CD14-positive monocyte (primary cell): ENCODE measurements at regions not wholly inside any gene's neighbourhood (a gene's known extent, or its start where the extent isn't known, plus 50 kb on each side); places are given as distances from the start of the nearest gene placed in this dataset.

ENCODE experiments used
- DNase-seq, 3 donors: peaks; one replicate each; pipeline ENCODE4 v3.0.0-alpha.2; 2011 to 2022
- H2AFZ ChIP-seq: 2 replicates; pipeline ENCODE4 v1.6.0; 2012; ENCODE audit warnings: mild to moderate bottlenecking, low read depth, low read length, inconsistent platforms; ENCODE audit not compliant: insufficient read depth, poor library complexity, severe bottlenecking
- H3K27ac ChIP-seq, 2 donors: 1 replicate in 1 of 2; 2 replicates in 1 of 2; pipeline ENCODE4 v1.5.1; 2012 to 2013; ENCODE audit warnings: low read length in 2 of 2, control low read depth in 1 of 2, inconsistent platforms in 1 of 2, low read depth in 1 of 2, mild to moderate bottlenecking in 1 of 2
- H3K27me3 ChIP-seq, 2 donors: one replicate each; pipeline versions ENCODE4 v1.6.0 to v1.6.1; 2011 to 2013; ENCODE audit warnings: low read length in 2 of 2; ENCODE audit not compliant: control insufficient read depth in 2 of 2, insufficient read depth in 2 of 2
- H3K36me3 ChIP-seq, 2 donors: replicated peaks in 1 of 2; 1 replicate in 1 of 2; 2 replicates in 1 of 2; pipeline versions ENCODE4 v1.5.1 to v1.6.1; 2012 to 2013; ENCODE audit warnings: low read length in 2 of 2, control low read depth in 1 of 2, inconsistent platforms in 1 of 2, mild to moderate bottlenecking in 1 of 2; ENCODE audit not compliant: insufficient read depth in 2 of 2, control insufficient read depth in 1 of 2
- H3K4me1 ChIP-seq, 2 donors: 1 replicate in 1 of 2; 2 replicates in 1 of 2; pipeline versions ENCODE4 v1.5.1 to v1.6.1; 2012 to 2013; ENCODE audit warnings: low read length in 2 of 2, control low read depth in 1 of 2, inconsistent platforms in 1 of 2, mild to moderate bottlenecking in 1 of 2, moderate library complexity in 1 of 2; ENCODE audit not compliant: insufficient read depth in 2 of 2, control insufficient read depth in 1 of 2
- H3K4me2 ChIP-seq: replicated peaks from 2 replicates; pipeline ENCODE3; 2012; ENCODE audit warnings: low read length, moderate library complexity, mild to moderate bottlenecking; ENCODE audit not compliant: poor library complexity, severe bottlenecking; ENCODE audit errors: extremely low read depth
- H3K4me3 ChIP-seq, 3 experiments: fragments of 200-600 bp in 1 of 3; sonication (generic) in 1 of 3; replicated peaks in 1 of 3; 1 replicate in 2 of 3; 2 replicates in 1 of 3; pipeline ENCODE4 v1.5.1; 2011 to 2013; ENCODE audit warnings: low read length in 3 of 3, mild to moderate bottlenecking in 3 of 3, control low read depth in 2 of 3, low read depth in 2 of 3, inconsistent platforms in 1 of 3, moderate library complexity in 1 of 3
- H3K79me2 ChIP-seq: 2 replicates; pipeline ENCODE4 v1.6.0; 2012; ENCODE audit warnings: mild to moderate bottlenecking, control low read depth, inconsistent platforms, low read length, moderate library complexity; ENCODE audit not compliant: insufficient read depth
- H3K9ac ChIP-seq: 2 replicates; pipeline ENCODE4 v1.6.0; 2017; ENCODE audit warnings: low read length, mild to moderate bottlenecking; ENCODE audit not compliant: insufficient read depth, poor library complexity, severe bottlenecking
- H3K9me3 ChIP-seq, 2 donors: replicated peaks in 1 of 2; 1 replicate in 1 of 2; 2 replicates in 1 of 2; pipeline versions ENCODE4 v1.5.1 to v1.6.1; 2012 to 2013; ENCODE audit warnings: low read length in 2 of 2, control low read depth in 1 of 2; ENCODE audit not compliant: control insufficient read depth in 1 of 2, insufficient read depth in 1 of 2
- H4K20me1 ChIP-seq: 2 replicates; pipeline ENCODE4 v1.6.0; 2012; ENCODE audit warnings: mild to moderate bottlenecking, low read length, control low read depth, moderate library complexity; ENCODE audit not compliant: insufficient read depth
- H3K27ac Mint-ChIP-seq, 7 donors: one replicate each; pipeline ENCODE4 v1.8.0; 2020; ENCODE audit warnings: mild to moderate bottlenecking in 7 of 7, mixed read lengths in 7 of 7, moderate library complexity in 6 of 7, inconsistent platforms in 2 of 7
- H3K27me3 Mint-ChIP-seq, 3 donors: one replicate each; pipeline ENCODE4 v1.8.0; 2021 to 2022; ENCODE audit warnings: low read depth in 3 of 3, mild to moderate bottlenecking in 3 of 3, mixed read lengths in 3 of 3, moderate library complexity in 3 of 3, inconsistent platforms in 1 of 3
- H3K36me3 Mint-ChIP-seq, 2 donors: one replicate each; pipeline ENCODE4 v1.8.0; 2020; ENCODE audit warnings: mixed read lengths in 2 of 2, inconsistent platforms in 1 of 2, mild to moderate bottlenecking in 1 of 2
- H3K4me1 Mint-ChIP-seq: one replicate; pipeline ENCODE4 v1.8.0; 2020; ENCODE audit warnings: mild to moderate bottlenecking, mixed read lengths
- H3K4me3 Mint-ChIP-seq, 2 donors: one replicate each; pipeline ENCODE4 v1.8.0; 2020; ENCODE audit warnings: mild to moderate bottlenecking in 2 of 2, mixed read lengths in 2 of 2, moderate library complexity in 1 of 2
- H3K9me3 Mint-ChIP-seq, 7 donors: one replicate each; pipeline ENCODE4 v1.8.0; 2020 to 2022; ENCODE audit warnings: mixed read lengths in 7 of 7, mild to moderate bottlenecking in 6 of 7, moderate library complexity in 6 of 7, inconsistent platforms in 2 of 7
- WGBS: methylation state at CpG from one replicate; pipeline ENCODE4 v1.1.5; 2013; ENCODE audit warnings: missing lambda C conversion rate; ENCODE audit not compliant: insufficient coverage; 5-methylcytosine and 5-hydroxymethylcytosine counted together
- intact Hi-C, 2 donors: fragments of 100-400 bp; cut with micrococcal nuclease; formaldehyde crosslinking; loops; one replicate each; pipeline versions ENCODE4 v1.15.0 to v1.15.1; 2023
- TF ChIP-seq, protein P1 (sequence below): fragments of 200-600 bp; IDR thresholded peaks from one replicate; pipeline ENCODE4 v1.8.0; 2022; ENCODE audit warnings: antibody characterized with exemption, mild to moderate bottlenecking

DNA sequence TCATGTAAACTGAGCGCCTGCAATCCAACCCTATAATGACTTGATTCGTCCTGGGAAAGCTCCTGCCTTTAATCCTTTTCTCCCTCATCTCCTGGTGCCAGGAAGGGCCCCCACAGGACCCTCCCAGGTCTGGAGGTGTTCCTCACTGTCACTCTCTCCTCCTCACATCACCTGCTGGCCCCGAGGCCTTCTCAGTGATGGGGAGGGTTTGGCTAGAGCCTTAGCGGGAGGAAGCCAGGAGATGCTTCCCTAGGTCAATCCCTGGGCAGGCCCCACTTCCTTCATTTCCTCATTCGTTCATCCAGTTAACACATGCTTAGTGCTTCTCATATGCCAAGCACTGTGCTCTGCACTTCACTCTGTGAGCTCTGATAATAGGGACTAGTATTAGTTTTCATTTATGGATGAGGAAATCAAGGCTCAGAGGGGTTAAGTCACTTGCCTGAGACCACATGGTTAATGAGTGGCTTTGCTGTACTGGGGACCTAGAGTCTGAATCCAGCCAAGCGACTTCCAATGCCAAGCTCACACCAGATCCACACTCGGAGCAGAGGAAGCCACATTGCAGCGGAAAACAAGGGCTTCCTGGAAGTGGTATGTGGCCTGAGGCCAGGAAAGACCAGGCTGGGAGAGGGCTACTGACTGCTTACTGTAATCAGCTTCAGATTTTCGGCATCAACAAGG is 50.3 kb upstream of the CHRNB4 start:
- H3K27ac Mint-ChIP-seq, result no peak overlapping the region
- no peaks in the 10 kb centered on the region for H3K79me2 ChIP-seq
- peaks cover 3 to 5% (median 3%) of the 10 kb centered on the region in 3 donors for H3K27me3 Mint-ChIP-seq
- intact Hi-C loops, result no loop called here
- no peak overlapping the region for H3K9ac ChIP-seq
- H3K9me3 ChIP-seq, result no peaks in the 10 kb centered on the region
- no peaks in the 10 kb centered on the region for H4K20me1 ChIP-seq
- no peaks in the 10 kb centered on the region for H3K36me3 ChIP-seq
- H3K36me3 Mint-ChIP-seq, result no peaks in the 10 kb centered on the region
- WGBS, result 81% methylated on average over 5 of the region's 9 CpGs
- H3K4me1 Mint-ChIP-seq, result no peaks in the 10 kb centered on the region
- H3K27me3 ChIP-seq, result no peaks in the 10 kb centered on the region
- TF ChIP-seq, protein P1, sequence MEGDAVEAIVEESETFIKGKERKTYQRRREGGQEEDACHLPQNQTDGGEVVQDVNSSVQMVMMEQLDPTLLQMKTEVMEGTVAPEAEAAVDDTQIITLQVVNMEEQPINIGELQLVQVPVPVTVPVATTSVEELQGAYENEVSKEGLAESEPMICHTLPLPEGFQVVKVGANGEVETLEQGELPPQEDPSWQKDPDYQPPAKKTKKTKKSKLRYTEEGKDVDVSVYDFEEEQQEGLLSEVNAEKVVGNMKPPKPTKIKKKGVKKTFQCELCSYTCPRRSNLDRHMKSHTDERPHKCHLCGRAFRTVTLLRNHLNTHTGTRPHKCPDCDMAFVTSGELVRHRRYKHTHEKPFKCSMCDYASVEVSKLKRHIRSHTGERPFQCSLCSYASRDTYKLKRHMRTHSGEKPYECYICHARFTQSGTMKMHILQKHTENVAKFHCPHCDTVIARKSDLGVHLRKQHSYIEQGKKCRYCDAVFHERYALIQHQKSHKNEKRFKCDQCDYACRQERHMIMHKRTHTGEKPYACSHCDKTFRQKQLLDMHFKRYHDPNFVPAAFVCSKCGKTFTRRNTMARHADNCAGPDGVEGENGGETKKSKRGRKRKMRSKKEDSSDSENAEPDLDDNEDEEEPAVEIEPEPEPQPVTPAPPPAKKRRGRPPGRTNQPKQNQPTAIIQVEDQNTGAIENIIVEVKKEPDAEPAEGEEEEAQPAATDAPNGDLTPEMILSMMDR, result no peak
- no peak overlapping the region for H3K4me3 ChIP-seq
- H2AFZ ChIP-seq, result no peak overlapping the region
- no peaks in the 10 kb centered on the region for H3K9me3 Mint-ChIP-seq
- H3K4me1 ChIP-seq, result no peaks in the 10 kb centered on the region
- H3K27ac ChIP-seq, result no peak overlapping the region
- no peak overlapping the region for H3K4me2 ChIP-seq
- DNase-seq, result no peak
- H3K4me3 Mint-ChIP-seq, result no peak overlapping the region
